COLO668 (cell line): ENCODE measurements at regions not wholly inside any gene's neighbourhood (a gene's known extent, or its start where the extent isn't known, plus 50 kb on each side); places are given as distances from the start of the nearest gene placed in this dataset.
"Not testable (repeated sequence)": the region's sequence is repeated elsewhere in the genome, so short reads cannot be mapped to it uniquely, and the experiment has no call there.

Experiments used
- DNase-seq: peaks from one replicate; lab custom pipeline; 2025; ENCODE audit not compliant: unreplicated experiment; lab: John Stamatoyannopoulos, UW

DNA sequence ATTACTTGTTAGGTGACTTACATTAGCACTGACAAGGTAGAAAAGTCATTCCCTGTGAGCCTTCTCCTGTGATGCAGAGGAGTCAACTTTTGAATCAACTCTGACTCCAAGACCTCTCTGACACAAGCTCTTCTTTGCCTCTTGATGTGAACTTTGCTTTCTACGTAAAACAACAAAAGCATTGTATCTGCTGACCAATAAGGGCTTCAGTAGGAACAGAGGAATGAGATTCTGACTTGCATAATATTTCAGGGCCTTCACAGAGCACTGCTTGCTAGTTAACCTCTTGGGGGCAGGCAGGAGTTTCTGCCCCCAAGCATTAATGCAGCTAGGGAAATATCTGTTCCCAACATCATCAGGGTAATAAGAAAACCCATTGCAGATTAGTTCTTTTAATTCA, 791.5 kb downstream of the BCL11A start:
- no peak for DNase-seq

- DNase-seq, result no peak
Observed at GRCh38 chr2:59756150-59756549, 797.3 kb downstream of the BCL11A start.

DNA sequence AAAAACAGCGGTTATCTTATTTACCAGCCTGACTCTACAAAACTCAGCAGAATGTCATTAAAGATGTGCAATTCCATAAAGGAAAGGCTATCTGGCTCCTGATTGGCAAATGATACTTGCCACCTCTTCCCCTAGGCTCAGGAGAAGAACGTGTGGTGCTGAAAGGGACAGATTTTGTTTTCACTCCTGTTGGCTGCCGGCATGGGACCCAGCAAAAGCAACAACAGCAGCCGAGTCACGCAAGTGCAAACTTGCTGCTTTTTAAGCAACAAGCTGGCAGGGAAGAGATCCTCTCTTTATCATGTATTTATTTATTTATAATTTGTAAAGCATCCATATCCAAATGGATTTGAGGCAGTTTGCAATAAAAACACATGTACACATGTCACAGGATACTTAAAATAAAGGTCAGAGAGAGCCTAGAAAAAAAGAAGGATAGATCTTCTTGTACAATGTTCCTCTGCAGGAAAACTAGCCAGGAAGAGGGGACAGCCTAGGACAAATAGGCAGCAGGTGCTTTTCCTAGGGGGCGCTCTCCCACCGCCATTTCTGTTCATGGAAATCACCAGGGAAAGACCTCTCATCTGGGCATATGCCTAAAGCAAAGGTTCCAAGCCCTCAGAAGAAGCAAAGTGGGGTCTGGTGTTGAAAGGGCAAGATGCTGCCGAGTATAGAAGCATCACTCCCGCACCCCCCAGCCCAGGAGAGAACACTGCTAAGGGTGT, 799.3 kb downstream of the BCL11A start:
- DNase-seq, result no peak

DNA sequence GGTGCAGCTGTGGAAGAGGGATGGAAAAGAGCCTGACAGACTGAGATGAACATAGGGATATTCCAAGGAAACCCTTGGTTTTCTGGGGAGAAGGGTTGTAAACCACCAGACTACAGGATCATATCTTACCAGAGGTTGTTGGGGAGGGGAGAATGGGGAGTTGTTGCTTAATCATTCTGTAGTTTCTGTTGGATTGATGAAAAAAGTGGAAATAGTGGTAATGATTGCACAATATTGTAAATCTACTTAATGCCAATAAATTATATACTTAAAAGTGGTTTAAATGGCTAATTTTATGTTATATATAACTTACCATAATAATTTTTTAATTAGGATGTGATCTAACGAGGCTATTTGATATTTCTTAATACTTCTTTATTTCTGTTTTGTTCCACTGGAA, 800.9 kb downstream of the BCL11A start:
- DNase-seq, result no peak

GRCh38 chr2:59752071-59752470, 801.4 kb downstream of the BCL11A start:
- no peak for DNase-seq

DNA sequence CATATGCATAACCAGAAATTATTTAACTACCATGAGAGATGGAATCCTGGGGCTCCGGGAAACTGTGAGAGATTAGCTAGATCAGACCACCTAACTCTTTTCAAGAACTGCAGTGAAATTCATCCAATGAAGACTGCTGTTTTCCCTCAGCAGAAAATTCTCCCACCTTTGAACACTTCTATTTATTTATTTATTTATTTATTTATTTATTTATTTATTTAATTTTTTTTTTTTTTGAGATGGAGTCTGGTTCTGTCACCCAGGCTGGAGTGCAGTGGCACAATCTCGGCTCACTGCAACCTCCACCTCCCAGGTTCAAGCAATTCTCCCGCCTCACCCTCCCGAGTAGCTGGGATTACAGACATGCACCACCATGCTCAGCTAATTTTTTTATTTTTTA, 802.2 kb downstream of the BCL11A start:
- DNase-seq, result not testable (repeated sequence)

DNA sequence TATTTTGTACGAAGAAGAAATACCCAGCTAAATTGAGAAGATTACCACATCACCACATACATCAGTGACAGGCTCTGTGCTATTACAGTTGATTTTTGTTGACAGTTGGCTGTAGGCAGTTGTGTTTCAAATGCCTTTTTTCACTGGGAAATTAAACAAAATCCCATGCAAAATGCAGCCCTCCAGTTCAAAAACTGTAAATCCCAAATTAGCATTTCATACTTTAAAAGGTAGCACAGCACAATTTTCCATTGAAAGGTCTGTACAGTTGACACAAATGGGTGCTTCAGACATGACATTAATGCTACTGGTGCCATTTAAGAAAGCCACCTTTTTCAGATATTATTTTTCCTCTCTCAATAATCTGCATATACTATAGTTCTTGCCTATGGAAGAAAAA, 807.2 kb downstream of the BCL11A start:
- no peak for DNase-seq

GRCh38 chr2:59745085-59745484, 808.4 kb downstream of the BCL11A start:
- DNase-seq, result no peak

- DNase-seq, result no peak
Observed at GRCh38 chr2:59744436-59744835, 809.0 kb downstream of the BCL11A start.

GRCh38 chr2:59741840-59742239, 811.6 kb downstream of the BCL11A start:
- no peak for DNase-seq

- no peak for DNase-seq
Observed at GRCh38 chr2:59739166-59739565, 814.3 kb downstream of the BCL11A start.

DNA sequence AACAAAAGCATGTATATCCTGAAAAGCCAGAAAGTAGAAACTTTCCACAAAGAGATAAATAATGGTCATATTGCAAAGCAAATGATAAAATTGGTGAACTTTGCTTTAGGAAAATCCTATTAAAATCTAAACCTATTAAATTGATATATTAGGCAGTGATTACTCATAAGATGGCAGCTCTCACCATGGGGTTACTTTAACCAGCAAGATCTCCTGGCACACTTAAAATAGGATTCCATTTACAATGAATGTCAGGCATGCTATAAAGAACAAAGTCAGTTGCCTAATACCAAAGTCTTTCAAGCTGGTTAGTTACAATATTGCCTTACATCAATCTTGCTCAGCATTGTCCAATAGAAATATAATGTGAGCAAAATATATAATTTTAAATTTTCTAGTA, 816.2 kb downstream of the BCL11A start:
- DNase-seq, result no peak

- DNase-seq, result peak; percentile 35
Observed at GRCh38 chr2:59734743-59735142, 818.7 kb downstream of the BCL11A start.

GRCh38 chr2:59733970-59734369, 819.5 kb downstream of the BCL11A start:
- DNase-seq, result no peak

GRCh38 chr2:59733567-59733930, 819.9 kb downstream of the BCL11A start:
- DNase-seq, result no peak

DNA sequence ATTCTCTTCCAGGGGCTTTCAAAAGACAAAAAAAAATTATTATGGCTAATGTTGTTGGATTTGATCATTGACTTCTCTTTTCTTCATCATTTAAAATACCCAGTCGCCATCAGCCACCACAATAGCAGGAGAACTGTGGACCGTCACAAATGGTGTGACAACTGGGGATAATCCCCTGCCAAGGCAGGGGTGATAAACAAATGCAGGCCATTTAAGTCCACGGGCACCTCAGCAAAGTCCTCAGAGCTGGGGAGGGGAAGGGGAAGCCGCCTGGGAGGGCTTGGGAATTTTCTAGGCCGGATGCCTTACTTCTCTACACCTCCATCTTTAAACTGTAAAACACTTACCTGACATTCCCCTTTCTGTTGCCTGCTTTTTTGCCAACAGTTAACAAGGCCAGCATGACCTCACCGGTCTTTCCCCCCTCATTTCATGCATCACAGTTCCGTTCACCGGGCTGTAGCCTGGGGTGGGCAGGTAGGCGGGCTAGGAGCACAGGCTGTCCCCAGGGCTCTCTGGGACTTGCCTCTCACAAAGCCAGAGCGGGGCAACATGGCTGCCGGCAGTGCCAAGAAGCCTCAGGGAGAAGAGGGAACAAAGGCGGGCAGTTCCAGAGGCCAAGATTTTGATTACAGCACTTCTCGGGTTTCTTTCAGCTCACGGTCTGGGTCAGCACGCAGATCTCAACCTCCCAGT, 820.4 kb downstream of the BCL11A start:
- no peak for DNase-seq

- no peak for DNase-seq
Observed at GRCh38 chr2:59727121-59727590, 826.3 kb downstream of the BCL11A start.

GRCh38 chr2:59726228-59727120, 827.0 kb downstream of the BCL11A start:
- DNase-seq, result no peak

GRCh38 chr2:59724746-59725145, 828.7 kb downstream of the BCL11A start:
- no peak for DNase-seq

DNA sequence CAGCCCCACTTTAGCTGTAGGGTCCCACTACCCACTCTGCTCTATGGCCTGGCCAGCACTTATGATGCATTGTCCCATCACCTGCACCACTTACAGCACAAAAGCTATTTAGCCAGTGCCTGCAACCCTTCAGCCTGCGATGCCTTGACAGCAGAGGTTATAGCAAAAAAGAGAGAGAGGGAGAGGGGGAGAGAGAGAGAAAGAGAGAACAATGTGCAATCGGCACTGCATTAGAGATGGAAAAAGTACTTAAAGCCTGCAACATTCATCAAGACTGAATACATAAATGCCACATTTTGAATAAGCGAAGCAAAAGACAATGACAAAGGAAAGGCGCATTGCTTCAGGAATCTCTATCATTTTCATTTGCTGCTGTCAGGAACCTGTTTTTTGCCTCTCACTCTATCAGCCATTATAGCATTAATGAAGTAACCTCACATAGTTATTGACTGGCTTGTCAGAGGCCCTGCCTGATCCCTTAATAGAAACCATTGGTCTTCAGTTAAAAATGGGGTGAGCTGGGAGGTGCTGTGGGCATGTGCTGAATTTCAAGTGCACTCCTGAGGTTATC, 833.1 kb downstream of the BCL11A start:
- no peak for DNase-seq

DNA sequence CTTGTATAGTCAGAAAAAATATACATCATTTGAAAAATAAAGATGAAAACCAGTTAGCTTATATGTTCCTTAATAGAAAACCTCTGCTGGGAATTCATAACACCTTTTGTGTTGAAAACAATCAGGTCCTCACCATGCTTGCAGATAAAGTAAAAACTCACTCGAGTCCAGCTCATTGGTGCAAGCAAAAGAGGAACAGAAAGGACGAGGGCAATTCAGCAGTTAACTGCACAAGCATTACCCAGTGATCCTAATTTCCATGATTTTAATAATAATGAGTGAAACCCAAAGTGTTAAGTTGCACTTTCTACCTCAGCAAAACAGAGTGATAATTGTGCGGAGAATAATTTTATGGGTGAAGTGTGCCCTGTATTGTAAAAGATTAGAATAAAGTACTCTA, 839.9 kb downstream of the BCL11A start:
- DNase-seq, result no peak
